HT-29 (cell line): ENCODE measurements at regions not wholly inside any gene's neighbourhood (a gene's known extent, or its start where the extent isn't known, plus 50 kb on each side); places are given as distances from the start of the nearest gene placed in this dataset.
"Not testable (repeated sequence)": the region's sequence is repeated elsewhere in the genome, so short reads cannot be mapped to it uniquely, and the experiment has no call there.

Source experiments
- DNase-seq: peaks from one replicate; pipeline ENCODE4 v3.0.0-alpha.2; 2015; ENCODE audit warnings: low spot score

GRCh38 chr6:25180630-25181349 is 98.4 kb upstream of the CARMIL1 start:
- no peak for DNase-seq

- DNase-seq, result no peak
These were observed 97.8 kb upstream of the CARMIL1 start for GRCh38 chr6:25181350-25181724.

DNA sequence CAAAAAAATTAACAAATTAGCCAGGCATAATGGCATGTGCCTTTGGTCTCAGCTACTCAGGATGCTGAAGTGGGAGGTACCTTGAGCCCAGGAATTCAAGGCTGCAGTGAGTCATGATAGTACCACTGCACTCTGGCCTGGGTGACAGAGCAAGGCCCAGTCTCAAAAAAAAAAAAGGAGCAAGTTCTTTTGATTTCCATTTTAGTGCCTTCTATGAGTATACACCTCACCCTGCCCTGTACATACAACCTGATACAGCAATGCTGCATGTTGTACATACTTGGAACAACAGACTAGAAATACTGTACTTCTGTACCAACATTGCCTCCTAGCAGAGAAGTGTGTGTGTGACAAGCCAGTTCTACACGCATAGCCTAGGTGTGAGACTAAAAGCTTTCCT is 97.3 kb upstream of the CARMIL1 start:
- DNase-seq, result no peak

- DNase-seq, result no peak
These were observed 92.3 kb upstream of the CARMIL1 start for GRCh38 chr6:25186919-25187318.

- no peak for DNase-seq
These were observed 90.9 kb upstream of the CARMIL1 start for GRCh38 chr6:25188232-25188631.

GRCh38 chr6:25192590-25193459 is 86.3 kb upstream of the CARMIL1 start:
- peak; percentile 12 for DNase-seq

DNA sequence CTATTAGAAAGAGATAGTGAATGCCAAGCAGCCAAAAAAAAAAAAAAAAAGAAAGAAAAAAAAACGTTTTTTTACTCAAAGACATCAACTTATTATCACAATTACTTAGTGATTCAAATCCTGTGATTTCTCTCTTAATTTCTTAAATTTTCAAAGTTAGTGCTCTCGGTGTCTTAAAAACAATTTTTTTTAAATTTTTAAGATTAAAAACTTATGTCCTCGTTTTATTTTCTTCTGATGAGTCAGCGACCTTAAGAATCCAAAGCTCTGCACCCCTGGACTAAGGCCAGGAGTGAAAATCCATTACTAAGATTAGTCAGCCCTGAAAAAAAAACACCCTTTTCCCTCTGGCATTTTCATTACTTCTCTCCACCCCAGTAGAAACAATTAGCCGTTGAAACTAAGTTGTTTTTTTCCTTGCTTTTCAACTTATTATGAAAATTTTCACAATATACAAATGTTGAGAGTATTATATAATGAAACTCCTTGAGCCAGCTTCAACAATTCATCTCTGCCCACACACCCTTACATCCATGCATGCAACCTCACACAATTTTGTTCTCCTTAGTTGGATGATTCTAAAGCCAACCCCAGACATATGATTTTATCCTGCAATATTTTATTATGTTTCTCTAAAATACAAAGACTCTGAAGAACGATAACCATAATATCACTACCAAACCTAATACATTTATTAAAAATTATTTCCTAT is 85.6 kb upstream of the CARMIL1 start:
- peak; percentile 56 for DNase-seq

GRCh38 chr6:25194172-25194678 is 84.9 kb upstream of the CARMIL1 start:
- no peak for DNase-seq

DNA sequence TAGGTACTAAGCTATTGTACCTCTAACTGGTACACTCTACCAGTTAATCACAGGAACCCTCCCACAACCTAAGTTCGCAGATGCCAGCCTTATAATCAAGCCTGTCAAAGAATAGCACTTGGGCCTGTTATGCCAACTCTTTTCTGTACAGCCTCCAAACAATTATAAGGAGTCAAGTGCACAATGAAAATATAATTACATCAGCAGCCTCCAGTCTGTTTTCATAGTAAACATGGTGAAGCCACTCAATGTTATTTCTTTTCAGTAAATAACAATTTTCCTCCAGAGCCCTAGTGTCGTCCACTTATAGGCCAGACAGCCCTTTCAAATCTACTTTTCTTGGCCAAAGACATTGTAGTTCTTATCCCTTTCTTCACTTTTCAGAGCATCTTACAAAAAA is 82.7 kb upstream of the CARMIL1 start:
- DNase-seq, result no peak

GRCh38 chr6:25197111-25197510 is 82.1 kb upstream of the CARMIL1 start:
- DNase-seq, result no peak

- no peak for DNase-seq
These were observed 79.6 kb upstream of the CARMIL1 start for GRCh38 chr6:25199544-25199943.

DNA sequence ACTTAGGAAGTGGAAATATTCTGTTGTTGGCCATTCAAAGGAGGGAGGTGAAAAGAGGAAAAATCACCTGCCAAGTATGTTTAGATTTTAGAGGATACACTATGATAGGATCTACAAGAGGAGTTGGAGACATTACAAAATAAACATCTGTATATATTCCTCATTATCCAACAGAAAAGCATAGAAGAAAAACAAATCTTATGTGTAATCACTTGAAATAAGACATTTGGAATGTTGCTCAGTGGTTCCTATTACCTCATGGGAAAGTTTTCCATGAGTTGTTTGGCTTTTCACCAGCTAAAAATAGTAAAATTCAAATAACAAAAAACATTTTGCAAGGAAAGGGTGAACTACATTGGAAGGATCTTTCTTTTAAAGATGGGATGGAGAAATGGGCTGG is 76.7 kb upstream of the CARMIL1 start:
- no peak for DNase-seq

GRCh38 chr6:25205629-25206028 is 73.5 kb upstream of the CARMIL1 start:
- DNase-seq, result no peak

DNA sequence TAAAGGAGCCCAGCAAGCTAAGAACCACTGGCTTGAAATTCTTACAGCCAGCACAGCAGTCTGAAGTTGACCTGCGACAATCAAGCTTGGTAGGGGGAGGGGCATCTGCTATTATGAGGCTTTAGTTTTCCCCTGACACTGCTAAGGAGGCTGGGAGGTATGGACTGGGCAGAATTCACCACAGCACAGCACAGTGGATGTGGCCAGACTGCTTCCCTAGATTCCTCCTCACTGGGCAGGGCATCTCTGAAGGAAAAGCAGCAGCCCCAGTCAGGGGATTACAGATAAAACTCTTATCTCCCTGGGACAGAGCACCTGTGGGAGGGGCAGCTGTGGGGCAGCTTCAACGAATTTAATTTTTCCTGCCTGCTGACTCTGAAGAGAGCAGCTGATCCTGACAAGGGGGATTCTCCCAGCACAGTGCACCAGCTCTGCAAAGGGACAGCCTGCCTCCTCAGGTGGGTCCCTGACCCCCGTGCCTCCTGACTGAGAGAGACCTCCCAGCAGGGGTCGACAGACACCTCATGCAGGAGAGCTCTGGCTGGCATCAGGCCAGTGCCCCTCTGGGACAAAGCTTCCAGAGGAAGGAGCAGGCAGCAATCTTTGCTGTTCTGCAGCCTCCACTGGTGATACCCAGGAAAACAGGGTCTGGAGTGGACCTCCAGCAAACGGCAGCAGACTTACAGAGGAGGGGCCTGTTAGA is 71.6 kb upstream of the CARMIL1 start:
- not testable (repeated sequence) for DNase-seq

DNA sequence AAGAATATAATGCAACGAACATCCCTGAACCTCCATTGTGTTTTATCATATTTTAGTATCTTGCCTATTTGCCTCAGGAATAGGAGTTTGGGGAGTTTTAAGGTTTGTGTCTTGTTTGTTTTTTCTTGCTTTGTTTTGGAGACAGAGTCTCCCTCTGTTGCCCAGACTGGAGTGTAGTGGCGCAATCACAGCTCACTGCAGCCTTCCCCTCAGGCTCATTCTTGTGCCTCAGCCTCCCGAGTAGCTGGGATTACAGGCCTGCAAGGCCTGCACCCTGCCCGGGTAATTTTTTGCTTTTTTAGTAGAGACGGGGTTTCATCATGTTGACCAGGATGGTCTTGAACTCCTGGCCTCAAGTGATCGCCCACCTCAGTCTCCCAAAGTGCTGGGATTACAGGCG is 63.3 kb upstream of the CARMIL1 start:
- DNase-seq, result no peak

DNA sequence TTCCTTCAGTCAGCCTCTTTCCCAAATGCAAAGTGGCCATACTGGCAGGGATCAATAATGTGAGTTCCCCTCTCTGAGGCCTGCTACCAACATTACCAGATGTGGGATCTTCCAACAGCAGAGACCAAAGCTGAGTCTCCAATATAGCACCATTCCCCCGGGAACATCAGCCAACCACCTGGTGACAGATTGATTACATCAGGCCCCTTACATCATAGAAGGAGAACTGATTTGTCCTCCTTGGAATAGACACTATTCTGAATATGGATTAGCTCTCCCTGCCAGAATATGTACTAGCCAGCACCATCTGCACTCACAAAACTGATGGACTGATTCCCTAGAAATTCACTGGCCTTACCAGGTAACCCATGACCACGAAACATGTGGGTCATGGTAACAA is 61.9 kb upstream of the CARMIL1 start:
- DNase-seq, result no peak

GRCh38 chr6:25217829-25218228 is 61.3 kb upstream of the CARMIL1 start:
- no peak for DNase-seq

DNA sequence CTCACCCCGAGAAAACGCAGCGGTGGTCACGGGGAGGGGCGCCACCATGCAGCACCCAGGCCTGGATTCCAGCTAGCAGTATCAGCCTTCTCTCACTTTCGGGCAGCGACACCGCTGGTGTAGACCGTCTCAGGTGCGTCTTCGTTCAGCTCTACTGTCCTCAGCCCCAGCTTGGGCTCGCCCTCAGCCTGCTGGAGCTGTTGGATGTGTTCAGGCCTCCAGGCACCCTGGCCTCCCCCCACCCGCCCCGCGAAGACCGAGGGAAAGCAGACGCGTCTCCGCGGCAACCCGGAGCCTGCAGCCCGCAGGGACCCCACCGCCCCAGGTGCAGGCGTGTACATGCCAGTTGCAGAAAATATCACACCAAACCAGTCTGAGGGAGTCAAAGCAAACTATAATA is 60.8 kb upstream of the CARMIL1 start:
- no peak for DNase-seq

DNA sequence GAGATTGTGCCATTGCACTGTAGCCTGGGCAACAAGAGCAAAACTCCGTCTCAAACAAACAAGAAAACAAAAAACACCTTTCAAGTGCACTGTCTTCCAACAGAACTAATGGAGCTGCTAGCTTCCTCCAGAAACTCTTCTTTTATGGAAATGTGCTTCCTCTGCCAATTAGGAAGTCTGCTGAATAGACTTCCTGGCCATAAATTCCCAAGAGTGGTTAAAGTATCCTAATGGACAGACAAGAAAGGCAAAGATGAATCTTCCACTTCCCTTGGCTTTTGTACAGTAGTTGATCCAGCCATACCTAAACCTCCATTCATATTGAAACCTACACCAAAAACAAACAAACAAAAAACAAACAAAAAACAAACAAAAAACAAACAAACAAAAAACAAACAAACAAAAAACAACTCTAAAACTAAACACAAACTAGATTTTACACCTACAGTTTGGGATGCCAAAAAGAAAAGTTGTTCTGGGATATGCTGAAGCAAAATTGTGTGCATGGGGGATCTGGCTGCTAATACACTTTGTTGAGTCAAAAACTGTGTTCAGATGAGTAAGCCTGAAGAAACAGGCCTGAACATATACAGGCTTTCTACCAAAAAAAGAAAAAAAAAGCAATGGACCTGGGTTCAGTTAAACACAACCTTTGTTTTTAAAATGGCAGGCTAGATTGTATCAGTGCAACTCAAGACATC is 59.8 kb upstream of the CARMIL1 start:
- no peak for DNase-seq

GRCh38 chr6:25219917-25220278 is 59.3 kb upstream of the CARMIL1 start:
- no peak for DNase-seq

GRCh38 chr6:25220857-25221256 is 58.3 kb upstream of the CARMIL1 start:
- DNase-seq, result no peak
